ENCODE measurements at regions not wholly inside any gene's neighbourhood (a gene's known extent, or its start where the extent isn't known, plus 50 kb on each side); places are given as distances from the start of the nearest gene placed in this dataset.

DNA sequence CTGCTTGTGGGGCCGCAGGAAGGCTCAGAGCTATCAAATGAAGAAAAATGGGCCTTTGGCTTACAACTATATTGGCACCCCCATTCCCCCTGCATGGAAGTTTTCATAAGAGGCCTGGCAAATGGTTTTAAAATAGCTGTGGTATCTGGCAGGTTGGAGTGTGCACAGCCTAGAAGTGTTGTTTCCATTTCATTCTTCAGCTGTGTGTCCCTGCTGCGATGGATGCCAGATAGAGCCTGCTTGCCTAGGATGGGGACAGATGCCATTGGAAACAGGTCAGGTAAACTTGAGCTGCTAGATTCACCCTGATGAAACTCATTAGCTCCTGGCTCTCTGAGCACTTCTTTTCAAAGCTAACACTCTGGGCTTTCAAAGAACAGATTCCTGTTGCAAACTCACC, 183.3 kb downstream of the IRX1 start:
- TF ChIP-seq CTCF (IDR thresholded peaks at IDR 0.05), result no peak
- no peak for TF ChIP-seq POLR2A (IDR thresholded peaks at IDR 0.05)

All from Peyer's patch (tissue), 4 donors.